Left renal cortex interstitium (tissue), 4 donors: ENCODE measurements at regions not wholly inside any gene's neighbourhood (a gene's known extent, or its start where the extent isn't known, plus 50 kb on each side); places are given as distances from the start of the nearest gene placed in this dataset.
"Not testable (repeated sequence)": the region's sequence is repeated elsewhere in the genome, so short reads cannot be mapped to it uniquely, and the experiment has no call there.

Source experiments
- DNase-seq, 4 donors: peaks; one replicate each; pipeline ENCODE4 v3.0.0-alpha.2; 2013; ENCODE audit warnings: low read depth in 4 of 4, low spot score in 2 of 4, missing footprints in 1 of 4

- no peak for DNase-seq
Observed at GRCh38 chr2:128502638-128503246, 184.1 kb upstream of the HS6ST1 start.

GRCh38 chr2:128503399-128504245, 185.0 kb upstream of the HS6ST1 start:
- DNase-seq = no peak

- no peak for DNase-seq
Observed at GRCh38 chr2:128504246-128505149, 185.8 kb upstream of the HS6ST1 start.

- DNase-seq = no peak
Observed at GRCh38 chr2:128505150-128505490, 186.5 kb upstream of the HS6ST1 start.

GRCh38 chr2:128505575-128506526, 187.2 kb upstream of the HS6ST1 start:
- DNase-seq = no peak

GRCh38 chr2:128506534-128506933, 187.9 kb upstream of the HS6ST1 start:
- DNase-seq = no peak

DNA sequence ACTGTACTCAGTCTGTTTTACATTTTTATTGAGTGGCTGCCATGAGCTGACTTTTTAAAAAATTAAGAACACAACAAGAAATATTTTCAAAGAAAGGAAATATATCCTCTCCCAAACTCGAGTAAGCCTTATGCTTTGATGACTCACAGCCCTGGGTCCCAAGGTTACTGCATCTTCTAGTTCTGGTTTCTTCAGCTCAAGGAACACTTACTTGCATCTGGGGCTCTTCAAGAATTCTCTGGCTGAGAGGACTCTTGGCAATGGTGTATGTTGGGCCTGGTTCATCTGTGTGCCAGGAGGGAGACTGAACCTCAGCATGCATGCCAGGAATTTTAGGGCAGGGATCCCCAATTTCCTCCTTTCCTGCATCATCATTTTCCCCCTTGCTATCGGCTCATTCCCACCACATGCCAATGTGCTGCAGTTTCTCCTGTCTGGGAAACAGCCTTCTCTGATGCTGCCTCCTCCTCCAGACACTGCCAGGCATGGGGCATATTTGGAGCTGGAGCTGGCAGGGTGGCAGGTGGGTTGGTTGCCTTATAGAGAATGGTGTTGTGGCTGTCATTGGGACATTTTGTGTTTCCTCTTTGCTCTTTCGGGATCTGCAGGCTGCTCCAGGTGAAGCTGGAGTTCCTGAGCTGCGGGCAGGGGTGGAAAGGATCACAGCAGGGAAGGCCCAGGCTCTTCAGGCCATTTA, 192.2 kb upstream of the HS6ST1 start:
- no peak for DNase-seq

DNA sequence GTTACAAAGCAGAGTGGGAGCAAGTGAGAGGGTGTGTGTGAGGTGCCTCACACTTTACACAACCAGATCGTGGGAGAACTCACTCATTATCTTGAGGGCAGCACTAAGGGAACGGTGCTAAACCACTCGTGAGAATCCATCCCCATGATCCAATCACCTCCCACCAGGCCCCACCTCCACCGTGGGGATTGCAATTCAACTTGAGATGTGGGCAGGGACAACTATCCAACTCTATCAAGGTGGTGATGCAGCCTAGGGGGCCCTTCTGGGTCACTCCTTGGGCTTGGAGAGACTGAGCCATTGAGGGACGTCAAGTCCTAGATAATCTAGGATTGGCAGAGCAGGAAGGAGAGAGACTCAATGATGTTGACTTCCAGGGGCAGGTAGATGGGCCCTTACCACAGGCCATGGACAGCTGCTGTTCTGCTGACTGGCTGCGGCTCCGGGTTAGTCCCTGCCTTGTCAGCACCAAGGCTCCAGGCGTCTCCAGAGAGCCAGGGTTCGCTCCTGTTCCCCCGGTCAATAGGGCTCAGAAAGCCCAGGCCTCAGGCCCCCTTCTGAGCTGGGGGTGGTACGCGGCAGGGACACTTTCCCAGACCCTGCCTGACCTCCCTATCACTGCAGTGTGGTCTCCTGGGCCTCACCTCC, 193.2 kb upstream of the HS6ST1 start:
- DNase-seq = no peak

DNA sequence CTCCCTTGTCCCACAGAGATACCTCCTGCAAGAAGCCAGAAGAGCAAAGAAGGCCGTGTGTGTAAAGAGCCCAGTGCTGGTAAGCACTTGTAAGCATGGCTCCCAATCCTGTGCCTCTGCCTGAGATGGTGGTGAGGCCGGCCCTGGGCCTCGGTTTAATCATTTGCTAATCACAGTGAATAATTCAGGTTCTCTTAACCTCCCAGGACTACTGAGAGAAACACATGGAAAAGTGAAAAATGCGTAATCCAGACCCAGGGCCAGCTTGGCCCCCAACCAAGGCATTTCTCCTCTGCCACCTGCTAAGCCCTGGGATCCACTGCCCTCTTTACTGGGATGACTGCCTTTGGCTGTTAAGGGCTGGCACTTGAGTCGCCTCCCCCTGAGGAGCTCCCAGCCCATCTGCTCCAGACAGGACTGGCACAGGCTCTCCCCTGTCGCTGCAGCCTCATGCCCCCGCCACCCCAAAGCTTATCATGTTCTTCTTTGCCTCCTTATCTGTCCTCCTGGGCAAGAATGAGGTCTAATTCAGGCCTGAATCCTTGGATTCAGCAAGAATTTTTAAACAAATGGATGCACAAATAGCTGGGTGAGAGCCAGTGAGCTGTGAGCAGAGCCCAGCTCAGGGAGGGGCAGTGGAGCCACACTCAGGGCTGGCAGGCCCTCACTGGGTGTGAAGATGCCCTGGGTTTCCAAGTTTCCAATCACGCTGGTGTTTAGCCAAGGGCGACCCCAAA, 193.9 kb upstream of the HS6ST1 start:
- DNase-seq = no peak

- no peak for DNase-seq
Observed at GRCh38 chr2:128513116-128513960, 194.7 kb upstream of the HS6ST1 start.

DNA sequence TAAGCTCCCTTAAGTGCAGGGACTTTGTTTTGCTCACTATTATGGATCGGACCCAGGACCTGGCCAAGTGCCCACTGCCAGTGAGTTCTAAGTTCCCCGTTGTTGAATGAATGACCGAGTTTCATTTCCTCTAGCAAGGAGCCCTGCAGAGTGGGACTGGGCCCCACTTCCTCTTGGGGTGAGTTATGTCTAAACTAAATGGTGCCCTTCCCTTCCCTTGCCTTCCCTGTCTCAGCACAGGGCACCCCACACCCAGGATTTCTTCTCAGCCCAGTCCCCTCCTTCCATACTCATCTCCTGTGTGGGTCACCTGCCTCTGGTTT, 195.3 kb upstream of the HS6ST1 start:
- no peak for DNase-seq

GRCh38 chr2:128514555-128514955, 195.9 kb upstream of the HS6ST1 start:
- DNase-seq = no peak

- DNase-seq = no peak
Observed at GRCh38 chr2:128516938-128517337, 198.3 kb upstream of the HS6ST1 start.

DNA sequence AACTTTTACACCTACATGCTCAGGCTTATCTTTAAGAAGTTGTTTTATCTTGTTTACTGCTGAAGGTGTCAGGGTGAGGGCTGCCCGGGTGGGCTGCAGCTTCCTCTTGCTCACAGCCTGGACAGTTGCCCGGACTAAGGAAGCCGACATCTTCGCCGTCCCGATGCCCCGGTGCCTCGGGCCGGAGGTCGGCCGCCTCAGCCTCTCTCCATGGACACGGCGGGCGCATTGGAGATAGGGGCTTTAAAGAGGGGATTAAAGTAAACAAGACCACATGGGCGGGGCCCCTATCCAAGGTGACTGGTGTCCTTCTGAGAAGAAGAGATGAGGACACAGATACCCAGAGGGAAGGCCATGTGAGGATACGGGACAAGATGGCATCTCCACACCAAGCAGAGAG, 200.4 kb upstream of the HS6ST1 start:
- DNase-seq = not testable (repeated sequence)

DNA sequence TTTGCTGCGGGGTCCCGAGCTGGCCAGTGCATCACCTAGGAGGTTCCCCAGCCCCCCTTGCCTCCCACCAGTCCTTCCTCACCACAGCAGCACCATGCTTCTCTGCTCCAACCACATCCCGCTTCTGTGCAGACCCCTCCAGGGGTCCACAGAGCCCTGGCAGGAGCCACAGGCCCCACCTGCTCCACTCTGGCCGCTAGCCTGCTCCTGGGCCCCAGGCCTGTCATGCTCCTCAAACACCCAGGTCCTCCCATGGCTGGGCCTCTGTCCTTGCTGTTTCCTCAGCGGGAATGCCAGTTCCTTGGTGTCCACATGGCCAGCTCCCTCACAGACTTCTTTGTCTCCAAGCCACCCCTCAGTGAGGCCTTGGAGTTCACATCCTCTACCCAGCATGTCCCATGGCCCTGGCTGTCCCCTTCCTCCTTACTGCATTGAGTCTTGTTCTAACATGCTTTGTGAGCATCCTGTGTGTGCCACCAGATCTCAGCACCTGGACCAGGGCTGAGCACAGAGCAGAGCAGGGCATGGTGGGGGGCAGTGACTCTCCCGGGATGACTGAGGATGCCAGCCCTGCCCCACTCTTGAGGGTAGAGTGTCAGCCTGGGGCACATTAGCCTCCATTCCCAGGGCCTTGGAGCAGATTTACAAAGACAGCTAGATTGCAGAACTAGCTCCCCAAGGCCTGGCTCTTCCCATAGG, 201.0 kb upstream of the HS6ST1 start:
- DNase-seq = no peak

- DNase-seq = no peak
Observed at GRCh38 chr2:128520340-128520739, 201.7 kb upstream of the HS6ST1 start.

- DNase-seq = no peak
Observed at GRCh38 chr2:128520791-128521190, 202.1 kb upstream of the HS6ST1 start.
